GM23338 (cell line): ENCODE measurements at regions not wholly inside any gene's neighbourhood (a gene's known extent, or its start where the extent isn't known, plus 50 kb on each side); places are given as distances from the start of the nearest gene placed in this dataset.

Experiments
- ATAC-seq: fragments of 200-7000 bp; cut with Tn5 transposase; 3 replicates; pipeline ENCODE4 v1.9.1; 2020
- DNase-seq: peaks from one replicate; pipeline ENCODE4 v3.0.0-alpha.2; 2015; ENCODE audit warnings: low spot score
- H2AFZ ChIP-seq: fragments of 200-600 bp; sonication (generic); 2 replicates; pipeline ENCODE4 v1.8.0; 2016; ENCODE audit warnings: antibody characterized with exemption, mild to moderate bottlenecking, moderate library complexity
- H3F3A ChIP-seq: fragments of 200-600 bp; sonication (generic); replicated peaks from 2 replicates; pipeline ENCODE4 v1.8.0; 2017; ENCODE audit warnings: antibody characterized with exemption, mixed run types, low read depth
- H3K27ac ChIP-seq: fragments of 200-600 bp; sonication (generic); 2 replicates; pipeline ENCODE4 v1.6.1; 2016; ENCODE audit warnings: low read depth
- H3K27me3 ChIP-seq: fragments of 200-600 bp; sonication (generic); 2 replicates; pipeline ENCODE4 v1.8.0; 2016; ENCODE audit warnings: mild to moderate bottlenecking, mixed run types, moderate library complexity; ENCODE audit not compliant: insufficient read depth
- H3K36me3 ChIP-seq: fragments of 200-600 bp; sonication (generic); 2 replicates; pipeline ENCODE4 v1.8.0; 2016; ENCODE audit warnings: mild to moderate bottlenecking; ENCODE audit not compliant: insufficient read depth
- H3K4me1 ChIP-seq: fragments of 200-600 bp; sonication (generic); 2 replicates; pipeline ENCODE4 v1.8.0; 2016; ENCODE audit warnings: mild to moderate bottlenecking, moderate library complexity; ENCODE audit not compliant: insufficient read depth
- H3K4me2 ChIP-seq: fragments of 200-600 bp; sonication (generic); 2 replicates; pipeline ENCODE4 v1.7.1; 2017; ENCODE audit warnings: mixed run types
- H3K4me3 ChIP-seq: fragments of 200-600 bp; sonication (generic); 2 replicates; pipeline ENCODE4 v1.6.1; 2016; ENCODE audit warnings: mixed run types
- H3K79me2 ChIP-seq: fragments of 200-600 bp; sonication (generic); replicated peaks from 2 replicates; pipeline ENCODE4 v1.8.0; 2017; ENCODE audit warnings: mild to moderate bottlenecking; ENCODE audit not compliant: insufficient read depth
- H3K9me2 ChIP-seq: fragments of 200-600 bp; sonication (generic); 2 replicates; pipeline ENCODE4 v1.8.0; 2017; ENCODE audit not compliant: insufficient read depth
- H4K20me1 ChIP-seq: fragments of 200-600 bp; sonication (generic); replicated peaks from 2 replicates; pipeline ENCODE4 v1.8.0; 2017; ENCODE audit warnings: mild to moderate bottlenecking; ENCODE audit not compliant: insufficient read depth
- H3K27ac Mint-ChIP-seq: 2 replicates; pipeline ENCODE4 v1.8.0; 2020; ENCODE audit warnings: inconsistent platforms, mild to moderate bottlenecking, moderate library complexity, mixed read lengths
- H3K27me3 Mint-ChIP-seq: 3 replicates; pipeline ENCODE4 v1.8.0; 2022; ENCODE audit warnings: low read depth, mild to moderate bottlenecking, moderate library complexity, mixed read lengths, inconsistent platforms; ENCODE audit not compliant: insufficient read depth, poor library complexity
- H3K36me3 Mint-ChIP-seq: 3 replicates; pipeline ENCODE4 v1.8.0; 2021; ENCODE audit warnings: low read depth, mild to moderate bottlenecking, inconsistent platforms, moderate library complexity, mixed read lengths
- H3K4me1 Mint-ChIP-seq: 3 replicates; pipeline ENCODE4 v1.8.0; 2020; ENCODE audit warnings: mild to moderate bottlenecking, inconsistent platforms, mixed read lengths
- H3K4me3 Mint-ChIP-seq: 3 replicates; pipeline ENCODE4 v1.8.0; 2021; ENCODE audit warnings: moderate library complexity, mild to moderate bottlenecking, inconsistent platforms, mixed read lengths
- H3K9me3 Mint-ChIP-seq: 3 replicates; pipeline ENCODE4 v1.8.0; 2020; ENCODE audit warnings: moderate library complexity, mild to moderate bottlenecking, inconsistent platforms, mixed read lengths
- STAT1 ChIP-seq: IDR thresholded peaks from one replicate; pipeline ENCODE4 v1.6.1; 2016; ENCODE audit warnings: antibody characterized with exemption; ENCODE audit not compliant: unreplicated experiment
- TF ChIP-seq, protein P1 (sequence below): fragments of 250-450 bp; sonication (Bioruptor Pico); IDR thresholded peaks from 2 replicates; pipeline ENCODE4 v1.5.0; 2020; ENCODE audit warnings: mild to moderate bottlenecking, moderate library complexity
- TF ChIP-seq, protein P2 (sequence below): IDR thresholded peaks from one replicate; pipeline ENCODE4 v1.6.1; 2018; ENCODE audit warnings: antibody characterized with exemption; ENCODE audit not compliant: unreplicated experiment

DNA sequence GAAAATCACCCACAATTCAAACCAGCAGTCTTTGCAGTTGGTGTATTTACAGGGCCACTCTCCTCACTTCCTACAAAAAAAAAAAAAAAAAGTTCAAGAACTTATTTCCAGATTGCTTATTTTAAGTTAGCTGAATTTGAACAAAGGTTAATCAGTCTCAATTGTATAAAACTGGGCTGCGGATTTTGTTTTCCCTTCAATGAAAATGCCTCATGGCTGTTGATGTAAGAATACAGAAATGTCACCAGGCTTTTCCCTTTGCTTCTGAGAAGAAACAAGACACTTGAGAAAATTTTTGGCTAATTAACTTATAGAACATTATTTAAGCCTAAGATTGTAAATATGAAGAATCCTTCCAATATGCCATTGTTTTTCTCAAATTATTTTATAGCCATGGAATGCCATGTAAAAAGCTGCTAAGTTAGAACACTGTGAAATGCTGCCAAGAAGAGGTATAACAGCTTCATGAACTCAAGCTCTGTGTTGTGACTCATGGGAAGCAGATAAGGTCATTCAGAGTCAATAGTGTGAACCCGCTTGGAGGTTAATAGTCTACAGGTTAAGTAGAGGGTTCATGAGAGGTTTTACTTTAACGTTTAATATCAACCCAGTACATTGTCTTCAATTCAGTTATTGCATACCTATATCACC is 84.3 kb upstream of the ABI3BP start:
- no peaks in the 10 kb centered on the region for H3K27me3 ChIP-seq
- H3K36me3 ChIP-seq = no peaks in the 10 kb centered on the region
- TF ChIP-seq, protein P1, sequence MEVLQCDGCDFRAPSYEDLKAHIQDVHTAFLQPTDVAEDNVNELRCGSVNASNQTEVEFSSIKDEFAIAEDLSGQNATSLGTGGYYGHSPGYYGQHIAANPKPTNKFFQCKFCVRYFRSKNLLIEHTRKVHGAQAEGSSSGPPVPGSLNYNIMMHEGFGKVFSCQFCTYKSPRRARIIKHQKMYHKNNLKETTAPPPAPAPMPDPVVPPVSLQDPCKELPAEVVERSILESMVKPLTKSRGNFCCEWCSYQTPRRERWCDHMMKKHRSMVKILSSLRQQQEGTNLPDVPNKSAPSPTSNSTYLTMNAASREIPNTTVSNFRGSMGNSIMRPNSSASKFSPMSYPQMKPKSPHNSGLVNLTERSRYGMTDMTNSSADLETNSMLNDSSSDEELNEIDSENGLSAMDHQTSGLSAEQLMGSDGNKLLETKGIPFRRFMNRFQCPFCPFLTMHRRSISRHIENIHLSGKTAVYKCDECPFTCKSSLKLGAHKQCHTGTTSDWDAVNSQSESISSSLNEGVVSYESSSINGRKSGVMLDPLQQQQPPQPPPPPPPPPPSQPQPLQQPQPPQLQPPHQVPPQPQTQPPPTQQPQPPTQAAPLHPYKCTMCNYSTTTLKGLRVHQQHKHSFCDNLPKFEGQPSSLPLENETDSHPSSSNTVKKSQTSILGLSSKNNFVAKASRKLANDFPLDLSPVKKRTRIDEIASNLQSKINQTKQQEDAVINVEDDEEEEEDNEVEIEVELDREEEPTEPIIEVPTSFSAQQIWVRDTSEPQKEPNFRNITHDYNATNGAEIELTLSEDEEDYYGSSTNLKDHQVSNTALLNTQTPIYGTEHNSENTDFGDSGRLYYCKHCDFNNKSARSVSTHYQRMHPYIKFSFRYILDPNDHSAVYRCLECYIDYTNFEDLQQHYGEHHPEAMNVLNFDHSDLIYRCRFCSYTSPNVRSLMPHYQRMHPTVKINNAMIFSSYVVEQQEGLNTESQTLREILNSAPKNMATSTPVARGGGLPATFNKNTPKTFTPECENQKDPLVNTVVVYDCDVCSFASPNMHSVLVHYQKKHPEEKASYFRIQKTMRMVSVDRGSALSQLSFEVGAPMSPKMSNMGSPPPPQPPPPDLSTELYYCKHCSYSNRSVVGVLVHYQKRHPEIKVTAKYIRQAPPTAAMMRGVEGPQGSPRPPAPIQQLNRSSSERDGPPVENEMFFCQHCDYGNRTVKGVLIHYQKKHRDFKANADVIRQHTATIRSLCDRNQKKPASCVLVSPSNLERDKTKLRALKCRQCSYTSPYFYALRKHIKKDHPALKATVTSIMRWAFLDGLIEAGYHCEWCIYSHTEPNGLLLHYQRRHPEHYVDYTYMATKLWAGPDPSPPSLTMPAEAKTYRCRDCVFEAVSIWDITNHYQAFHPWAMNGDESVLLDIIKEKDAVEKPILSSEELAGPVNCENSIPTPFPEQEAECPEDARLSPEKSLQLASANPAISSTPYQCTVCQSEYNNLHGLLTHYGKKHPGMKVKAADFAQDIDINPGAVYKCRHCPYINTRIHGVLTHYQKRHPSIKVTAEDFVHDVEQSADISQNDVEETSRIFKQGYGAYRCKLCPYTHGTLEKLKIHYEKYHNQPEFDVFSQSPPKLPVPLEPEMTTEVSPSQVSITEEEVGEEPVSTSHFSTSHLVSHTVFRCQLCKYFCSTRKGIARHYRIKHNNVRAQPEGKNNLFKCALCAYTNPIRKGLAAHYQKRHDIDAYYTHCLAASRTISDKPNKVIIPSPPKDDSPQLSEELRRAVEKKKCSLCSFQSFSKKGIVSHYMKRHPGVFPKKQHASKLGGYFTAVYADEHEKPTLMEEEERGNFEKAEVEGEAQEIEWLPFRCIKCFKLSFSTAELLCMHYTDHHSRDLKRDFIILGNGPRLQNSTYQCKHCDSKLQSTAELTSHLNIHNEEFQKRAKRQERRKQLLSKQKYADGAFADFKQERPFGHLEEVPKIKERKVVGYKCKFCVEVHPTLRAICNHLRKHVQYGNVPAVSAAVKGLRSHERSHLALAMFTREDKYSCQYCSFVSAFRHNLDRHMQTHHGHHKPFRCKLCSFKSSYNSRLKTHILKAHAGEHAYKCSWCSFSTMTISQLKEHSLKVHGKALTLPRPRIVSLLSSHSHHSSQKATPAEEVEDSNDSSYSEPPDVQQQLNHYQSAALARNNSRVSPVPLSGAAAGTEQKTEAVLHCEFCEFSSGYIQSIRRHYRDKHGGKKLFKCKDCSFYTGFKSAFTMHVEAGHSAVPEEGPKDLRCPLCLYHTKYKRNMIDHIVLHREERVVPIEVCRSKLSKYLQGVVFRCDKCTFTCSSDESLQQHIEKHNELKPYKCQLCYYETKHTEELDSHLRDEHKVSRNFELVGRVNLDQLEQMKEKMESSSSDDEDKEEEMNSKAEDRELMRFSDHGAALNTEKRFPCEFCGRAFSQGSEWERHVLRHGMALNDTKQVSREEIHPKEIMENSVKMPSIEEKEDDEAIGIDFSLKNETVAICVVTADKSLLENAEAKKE = no peak
- TF ChIP-seq, protein P2, sequence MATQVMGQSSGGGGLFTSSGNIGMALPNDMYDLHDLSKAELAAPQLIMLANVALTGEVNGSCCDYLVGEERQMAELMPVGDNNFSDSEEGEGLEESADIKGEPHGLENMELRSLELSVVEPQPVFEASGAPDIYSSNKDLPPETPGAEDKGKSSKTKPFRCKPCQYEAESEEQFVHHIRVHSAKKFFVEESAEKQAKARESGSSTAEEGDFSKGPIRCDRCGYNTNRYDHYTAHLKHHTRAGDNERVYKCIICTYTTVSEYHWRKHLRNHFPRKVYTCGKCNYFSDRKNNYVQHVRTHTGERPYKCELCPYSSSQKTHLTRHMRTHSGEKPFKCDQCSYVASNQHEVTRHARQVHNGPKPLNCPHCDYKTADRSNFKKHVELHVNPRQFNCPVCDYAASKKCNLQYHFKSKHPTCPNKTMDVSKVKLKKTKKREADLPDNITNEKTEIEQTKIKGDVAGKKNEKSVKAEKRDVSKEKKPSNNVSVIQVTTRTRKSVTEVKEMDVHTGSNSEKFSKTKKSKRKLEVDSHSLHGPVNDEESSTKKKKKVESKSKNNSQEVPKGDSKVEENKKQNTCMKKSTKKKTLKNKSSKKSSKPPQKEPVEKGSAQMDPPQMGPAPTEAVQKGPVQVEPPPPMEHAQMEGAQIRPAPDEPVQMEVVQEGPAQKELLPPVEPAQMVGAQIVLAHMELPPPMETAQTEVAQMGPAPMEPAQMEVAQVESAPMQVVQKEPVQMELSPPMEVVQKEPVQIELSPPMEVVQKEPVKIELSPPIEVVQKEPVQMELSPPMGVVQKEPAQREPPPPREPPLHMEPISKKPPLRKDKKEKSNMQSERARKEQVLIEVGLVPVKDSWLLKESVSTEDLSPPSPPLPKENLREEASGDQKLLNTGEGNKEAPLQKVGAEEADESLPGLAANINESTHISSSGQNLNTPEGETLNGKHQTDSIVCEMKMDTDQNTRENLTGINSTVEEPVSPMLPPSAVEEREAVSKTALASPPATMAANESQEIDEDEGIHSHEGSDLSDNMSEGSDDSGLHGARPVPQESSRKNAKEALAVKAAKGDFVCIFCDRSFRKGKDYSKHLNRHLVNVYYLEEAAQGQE = no peak
- TF ChIP-seq STAT1 = no peak
- H3K9me2 ChIP-seq = no peaks in the 10 kb centered on the region
- H3K9me3 Mint-ChIP-seq = peaks cover 3% of the 10 kb centered on the region; the same call in 1 of the 3 replicates
- H3K27ac ChIP-seq = no peak overlapping the region
- H3K4me3 ChIP-seq = no peak overlapping the region
- H3K27ac Mint-ChIP-seq = no peak overlapping the region
- no peaks in the 10 kb centered on the region for H3K4me1 Mint-ChIP-seq
- ATAC-seq = no peak
- no peak overlapping the region for H3K4me2 ChIP-seq
- H3K4me3 Mint-ChIP-seq = no peak overlapping the region
- H3K36me3 Mint-ChIP-seq = no peaks in the 10 kb centered on the region
- H3K79me2 ChIP-seq = no peaks in the 10 kb centered on the region
- no peaks in the 10 kb centered on the region for H3K27me3 Mint-ChIP-seq
- H3F3A ChIP-seq = no peaks in the 10 kb centered on the region
- H2AFZ ChIP-seq = no peak overlapping the region
- H4K20me1 ChIP-seq = no peaks in the 10 kb centered on the region
- DNase-seq = no peak
- H3K4me1 ChIP-seq = no peaks in the 10 kb centered on the region
